HepG2 (cell line): ENCODE measurements at regions not wholly inside any gene's neighbourhood (a gene's known extent, or its start where the extent isn't known, plus 50 kb on each side); places are given as distances from the start of the nearest gene placed in this dataset.

Source experiments
- ATAC-seq: fragments of 200-7000 bp; cut with Tn5 transposase; 3 replicates; pipeline ENCODE4 v1.9.1; 2020; ENCODE audit warnings: mild to moderate bottlenecking, moderate library complexity
- BruUV-seq: library from RNA; stranded (reverse); fragments of 400-500 nt; replicated peaks from 2 replicates; lab custom pipeline; 2021; lab: Mats Ljungman, UMichigan
- CTCF ChIA-PET: fragments of 300-600 bp; formaldehyde crosslinking; extraction: SDS; loops from one replicate; lab custom pipeline; 2021; ENCODE audit warnings: low total read pairs, inconsistent platforms, low intra/inter-chr PET ratio; lab: Yijun Ruan, JAX
- POLR2A ChIA-PET: fragments of 350-600 bp; sonication (Branson Sonifier 250); formaldehyde crosslinking; loops from one replicate; lab custom pipeline; 2020; ENCODE audit warnings: antibody characterized with exemption, inconsistent platforms; lab: Yijun Ruan, JAX
- DNase-seq: peaks from one replicate; pipeline ENCODE4 v3.0.0-alpha.2; 2015; ENCODE audit warnings: low spot score
- FAIRE-seq: peaks from 3 replicates; lab custom pipeline; 2011; peaks lifted over from hg19 to GRCh38; lab: Jason Lieb, UNC
- H2AFZ ChIP-seq: one replicate; pipeline ENCODE4 v1.6.1; 2011; ENCODE audit warnings: low read length, inconsistent platforms
- H3K27ac ChIP-seq: fragments of 300-600 bp; 3 replicates; pipeline ENCODE4 v1.8.0; 2011; ENCODE audit warnings: mixed run types, mild to moderate bottlenecking, mixed read lengths, low read length, inconsistent platforms; ENCODE audit not compliant: insufficient read depth; ENCODE audit errors: extremely low read length
- H3K27me3 ChIP-seq, 2 experiments: fragments of 200-600 bp in 1 of 2; 2 replicates in 1 of 2; 3 replicates in 1 of 2; pipeline versions ENCODE4 v1.6.0 to v1.8.0; 2011; ENCODE audit warnings: low read length in 2 of 2, mild to moderate bottlenecking in 2 of 2, moderate library complexity in 2 of 2, inconsistent platforms in 1 of 2; ENCODE audit not compliant: insufficient read depth in 2 of 2, control insufficient read depth in 1 of 2
- H3K36me3 ChIP-seq, 2 experiments: fragments of 200-600 bp in 1 of 2; replicated peaks in 1 of 2; 2 replicates in 1 of 2; 3 replicates in 1 of 2; pipeline versions ENCODE4 v1.5.1 to v1.8.0; 2011; ENCODE audit warnings: low read length in 2 of 2, inconsistent platforms in 1 of 2; ENCODE audit not compliant: insufficient read depth in 2 of 2, control insufficient read depth in 1 of 2
- H3K4me1 ChIP-seq: 2 replicates; pipeline ENCODE4 v1.5.1; 2012; ENCODE audit warnings: low read length, inconsistent platforms; ENCODE audit not compliant: insufficient read depth
- H3K4me2 ChIP-seq: 2 replicates; pipeline ENCODE4 v1.6.0; 2011; ENCODE audit warnings: low read depth, low read length, inconsistent platforms
- H3K4me3 ChIP-seq, 3 experiments: fragments of 200-600 bp in 1 of 3; sonication (generic), shearing (Covaris generic) in 1 of 3; replicated peaks in 1 of 3; 2 replicates each; pipeline ENCODE4 v1.5.1; 2011 to 2016; ENCODE audit warnings: low read length in 3 of 3, inconsistent platforms in 2 of 3, low read depth in 2 of 3, mild to moderate bottlenecking in 2 of 3, control low read depth in 1 of 3, mixed read lengths in 1 of 3; ENCODE audit not compliant: insufficient read depth in 1 of 3
- H3K79me2 ChIP-seq: one replicate; pipeline ENCODE4 v1.6.1; 2011; ENCODE audit warnings: low read length, inconsistent platforms; ENCODE audit not compliant: insufficient read depth
- H3K9ac ChIP-seq: 2 replicates; pipeline ENCODE4 v1.6.0; 2011; ENCODE audit warnings: mild to moderate bottlenecking, low read depth, low read length, inconsistent platforms; ENCODE audit not compliant: insufficient read depth
- H3K9me3 ChIP-seq: 2 replicates; pipeline ENCODE4 v1.5.1; 2012; ENCODE audit warnings: mild to moderate bottlenecking, low read length
- H4K20me1 ChIP-seq: 2 replicates; pipeline ENCODE4 v1.6.0; 2011; ENCODE audit warnings: inconsistent platforms, mild to moderate bottlenecking, low read length, moderate library complexity; ENCODE audit not compliant: insufficient read depth
- CEBPB ChIP-seq: IDR thresholded peaks from 2 replicates; pipeline ENCODE4 v1.6.1; 2011; ENCODE audit warnings: low read depth, low read length, improper control_type of control experiment, borderline replicate concordance
- ETV5 ChIP-seq: IDR thresholded peaks from 2 replicates; pipeline ENCODE4 v1.6.1; 2018; ENCODE audit warnings: missing biosample characterization, missing genetic modification reagents, inconsistent platforms, borderline replicate concordance
- ETV6 ChIP-seq: sonication (generic); formaldehyde crosslinking; conservative IDR thresholded peaks from 2 replicates; pipeline ENCODE4 v1.4.0; 2020; ENCODE audit warnings: missing genetic modification reagents
- FOSL2 ChIP-seq: sonication (generic); formaldehyde crosslinking; IDR thresholded peaks from 2 replicates; pipeline ENCODE4 v1.4.0; 2020; ENCODE audit warnings: missing genetic modification reagents
- IKZF4 ChIP-seq: sonication (generic); formaldehyde crosslinking; IDR thresholded peaks from 2 replicates; pipeline ENCODE4 v1.5.1; 2020; ENCODE audit warnings: borderline replicate concordance, mild to moderate bottlenecking, low read depth, missing genetic modification reagents; ENCODE audit errors: not compliant biosample characterization
- KAT8 ChIP-seq: IDR thresholded peaks from 2 replicates; pipeline ENCODE4 v1.6.1; 2016; ENCODE audit warnings: missing genetic modification reagents, missing compliant biosample characterization
- NR2F1 ChIP-seq, 2 experiments: fragments of 450-650 bp in 1 of 2; formaldehyde crosslinking in 1 of 2; IDR thresholded peaks; 2 replicates each; pipeline versions ENCODE4 v1.5.0 to v1.6.1; 2016 to 2020; ENCODE audit warnings: mild to moderate bottlenecking in 1 of 2, missing compliant biosample characterization in 1 of 2, missing genetic modification reagents in 1 of 2, moderate library complexity in 1 of 2
- PHF8 ChIP-seq: sonication (generic); formaldehyde crosslinking; IDR thresholded peaks from 2 replicates; pipeline ENCODE4 v1.5.0; 2020; ENCODE audit warnings: missing genetic modification reagents
- RFX5 ChIP-seq: IDR thresholded peaks from 2 replicates; pipeline ENCODE4 v1.6.1; 2011; ENCODE audit warnings: low read depth, low read length, improper control_type of control experiment
- RXRB ChIP-seq: IDR thresholded peaks from 2 replicates; pipeline ENCODE4 v1.6.1; 2016; ENCODE audit warnings: borderline replicate concordance, missing genetic modification reagents, missing compliant biosample characterization
- SMC3 ChIP-seq: IDR thresholded peaks from 2 replicates; pipeline ENCODE4 v1.6.1; 2011; ENCODE audit warnings: low read length, improper control_type of control experiment
- TIGD3 ChIP-seq: sonication (generic); formaldehyde crosslinking; IDR thresholded peaks from 2 replicates; pipeline ENCODE4 v1.5.1; 2020; ENCODE audit warnings: mild to moderate bottlenecking, missing genetic modification reagents, borderline replicate concordance
- ZKSCAN8 ChIP-seq: IDR thresholded peaks from 2 replicates; pipeline ENCODE4 v1.6.1; 2016; ENCODE audit warnings: borderline replicate concordance, missing genetic modification reagents, missing compliant biosample characterization
- ZNF180 ChIP-seq: sonication (generic); formaldehyde crosslinking; IDR thresholded peaks from 2 replicates; pipeline ENCODE4 v1.4.0; 2020; ENCODE audit warnings: low read depth, missing genetic modification reagents, borderline replicate concordance
- ZNF607 ChIP-seq: sonication (generic); formaldehyde crosslinking; IDR thresholded peaks from 2 replicates; pipeline ENCODE4 v1.5.1; 2020; ENCODE audit warnings: missing genetic modification reagents, mild to moderate bottlenecking, borderline replicate concordance
- ZNF713 ChIP-seq: sonication (generic); formaldehyde crosslinking; IDR thresholded peaks from 2 replicates; pipeline ENCODE4 v1.4.0; 2020; ENCODE audit warnings: mild to moderate bottlenecking, missing genetic modification reagents
- ZSCAN22 ChIP-seq: sonication (generic); formaldehyde crosslinking; IDR thresholded peaks from 2 replicates; pipeline ENCODE4 v1.4.0; 2020; ENCODE audit warnings: mild to moderate bottlenecking, missing genetic modification reagents
- WGBS: methylation state at CpG from one replicate; pipeline ENCODE4 v1.1.6; 2017; ENCODE audit warnings: low lambda C conversion rate; 5-methylcytosine and 5-hydroxymethylcytosine counted together
- in situ Hi-C: cut with HindIII; loops from 2 replicates; pipeline ENCODE4 v1.10.0; 2017; ENCODE audit warnings: low pct_unique_long_range_greater_than_20kb; ENCODE audit not compliant: extremely low pct_ligation_motif_present
- intact Hi-C: fragments of 100-400 bp; cut with micrococcal nuclease; formaldehyde crosslinking; loops from one replicate; pipeline ENCODE4 v1.10.0; 2022; ENCODE audit not compliant: unreplicated experiment
- TF ChIP-seq, protein P1 (sequence below): sonication (generic); formaldehyde crosslinking; IDR thresholded peaks from 2 replicates; pipeline ENCODE4 v1.4.0; 2020; ENCODE audit warnings: missing genetic modification reagents
- TF ChIP-seq, protein P2 (sequence below): sonication (generic); formaldehyde crosslinking; IDR thresholded peaks from 2 replicates; pipeline ENCODE4 v1.9.0; 2021; ENCODE audit warnings: missing genetic modification reagents, borderline replicate concordance

- no TSS peak for BruUV-seq
- no peak for ATAC-seq
- Histone ChIP-seq H3K4me2 (no peak overlapping the region), H3K27me3 (no peaks in the 10 kb centered on the region), H3K9me3 (no peaks in the 10 kb centered on the region), H3K36me3 (no peaks in the 10 kb centered on the region), H3K27ac (no peak overlapping the region), H2AFZ (no peak overlapping the region), H3K4me3 (no peak overlapping the region), H3K79me2 (no peaks in the 10 kb centered on the region), H4K20me1 (no peaks in the 10 kb centered on the region), H3K4me1 (no peaks in the 10 kb centered on the region), H3K9ac (no peak overlapping the region)
- FAIRE-seq: no peak
- CTCF ChIA-PET: no interaction called here
- POLR2A ChIA-PET: no interaction called here
- in situ Hi-C loops (no loop called here), intact Hi-C loops (no loop called here)
- WGBS: 20% methylated on average over 8 of the region's 8 CpGs
- no peak for TF ChIP-seq KAT8 (CRISPR knock-in tag)
- TF ChIP-seq SMC3: no peak
- TF ChIP-seq, protein P1, sequence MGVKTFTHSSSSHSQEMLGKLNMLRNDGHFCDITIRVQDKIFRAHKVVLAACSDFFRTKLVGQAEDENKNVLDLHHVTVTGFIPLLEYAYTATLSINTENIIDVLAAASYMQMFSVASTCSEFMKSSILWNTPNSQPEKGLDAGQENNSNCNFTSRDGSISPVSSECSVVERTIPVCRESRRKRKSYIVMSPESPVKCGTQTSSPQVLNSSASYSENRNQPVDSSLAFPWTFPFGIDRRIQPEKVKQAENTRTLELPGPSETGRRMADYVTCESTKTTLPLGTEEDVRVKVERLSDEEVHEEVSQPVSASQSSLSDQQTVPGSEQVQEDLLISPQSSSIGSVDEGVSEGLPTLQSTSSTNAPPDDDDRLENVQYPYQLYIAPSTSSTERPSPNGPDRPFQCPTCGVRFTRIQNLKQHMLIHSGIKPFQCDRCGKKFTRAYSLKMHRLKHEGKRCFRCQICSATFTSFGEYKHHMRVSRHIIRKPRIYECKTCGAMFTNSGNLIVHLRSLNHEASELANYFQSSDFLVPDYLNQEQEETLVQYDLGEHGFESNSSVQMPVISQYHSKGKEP (CRISPR knock-in tag): no peak
- no peak for TF ChIP-seq ETV6
- TF ChIP-seq ZNF713 (CRISPR knock-in tag): no peak
- TF ChIP-seq ZKSCAN8: no peak
- TF ChIP-seq IKZF4: no peak
- no peak for TF ChIP-seq FOSL2
- TF ChIP-seq CEBPB: no peak
- TF ChIP-seq ZNF180 (CRISPR knock-in tag): no peak
- no peak for TF ChIP-seq NR2F1 (CRISPR knock-in tag; IDR thresholded peaks at IDR 0.05)
- no peak for TF ChIP-seq ETV5
- TF ChIP-seq RFX5: no peak
- TF ChIP-seq PHF8 (CRISPR knock-in tag): no peak
- no peak for TF ChIP-seq ZSCAN22 (CRISPR knock-in tag)
- TF ChIP-seq, protein P2, sequence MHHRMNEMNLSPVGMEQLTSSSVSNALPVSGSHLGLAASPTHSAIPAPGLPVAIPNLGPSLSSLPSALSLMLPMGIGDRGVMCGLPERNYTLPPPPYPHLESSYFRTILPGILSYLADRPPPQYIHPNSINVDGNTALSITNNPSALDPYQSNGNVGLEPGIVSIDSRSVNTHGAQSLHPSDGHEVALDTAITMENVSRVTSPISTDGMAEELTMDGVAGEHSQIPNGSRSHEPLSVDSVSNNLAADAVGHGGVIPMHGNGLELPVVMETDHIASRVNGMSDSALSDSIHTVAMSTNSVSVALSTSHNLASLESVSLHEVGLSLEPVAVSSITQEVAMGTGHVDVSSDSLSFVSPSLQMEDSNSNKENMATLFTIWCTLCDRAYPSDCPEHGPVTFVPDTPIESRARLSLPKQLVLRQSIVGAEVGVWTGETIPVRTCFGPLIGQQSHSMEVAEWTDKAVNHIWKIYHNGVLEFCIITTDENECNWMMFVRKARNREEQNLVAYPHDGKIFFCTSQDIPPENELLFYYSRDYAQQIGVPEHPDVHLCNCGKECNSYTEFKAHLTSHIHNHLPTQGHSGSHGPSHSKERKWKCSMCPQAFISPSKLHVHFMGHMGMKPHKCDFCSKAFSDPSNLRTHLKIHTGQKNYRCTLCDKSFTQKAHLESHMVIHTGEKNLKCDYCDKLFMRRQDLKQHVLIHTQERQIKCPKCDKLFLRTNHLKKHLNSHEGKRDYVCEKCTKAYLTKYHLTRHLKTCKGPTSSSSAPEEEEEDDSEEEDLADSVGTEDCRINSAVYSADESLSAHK: no peak
- TF ChIP-seq ZNF607 (CRISPR knock-in tag): no peak
- no peak for TF ChIP-seq RXRB
- no peak for TF ChIP-seq TIGD3 (CRISPR knock-in tag)
- no peak for DNase-seq
These were observed 148.4 kb downstream of the RTP4 start for GRCh38 chr3:187516446-187517185.
